HepG2 (cell line): ENCODE measurements at regions not wholly inside any gene's neighbourhood (a gene's known extent, or its start where the extent isn't known, plus 50 kb on each side); places are given as distances from the start of the nearest gene placed in this dataset.

Experiments
- ATAC-seq: fragments of 200-7000 bp; cut with Tn5 transposase; 3 replicates; pipeline ENCODE4 v1.9.1; 2020; ENCODE audit warnings: mild to moderate bottlenecking, moderate library complexity
- BruUV-seq: library from RNA; stranded (reverse); fragments of 400-500 nt; replicated peaks from 2 replicates; lab custom pipeline; 2021; lab: Mats Ljungman, UMichigan
- CTCF ChIA-PET: fragments of 300-600 bp; formaldehyde crosslinking; extraction: SDS; loops from one replicate; lab custom pipeline; 2021; ENCODE audit warnings: low total read pairs, inconsistent platforms, low intra/inter-chr PET ratio; lab: Yijun Ruan, JAX
- POLR2A ChIA-PET: fragments of 350-600 bp; sonication (Branson Sonifier 250); formaldehyde crosslinking; loops from one replicate; lab custom pipeline; 2020; ENCODE audit warnings: antibody characterized with exemption, inconsistent platforms; lab: Yijun Ruan, JAX
- DNase-seq: peaks from one replicate; pipeline ENCODE4 v3.0.0-alpha.2; 2015; ENCODE audit warnings: low spot score
- FAIRE-seq: peaks from 3 replicates; lab custom pipeline; 2011; peaks lifted over from hg19 to GRCh38; lab: Jason Lieb, UNC
- H2AFZ ChIP-seq: one replicate; pipeline ENCODE4 v1.6.1; 2011; ENCODE audit warnings: low read length, inconsistent platforms
- H3K27ac ChIP-seq: fragments of 300-600 bp; 3 replicates; pipeline ENCODE4 v1.8.0; 2011; ENCODE audit warnings: mixed run types, mild to moderate bottlenecking, mixed read lengths, low read length, inconsistent platforms; ENCODE audit not compliant: insufficient read depth; ENCODE audit errors: extremely low read length
- H3K27me3 ChIP-seq, 2 experiments: fragments of 200-600 bp in 1 of 2; 2 replicates in 1 of 2; 3 replicates in 1 of 2; pipeline versions ENCODE4 v1.6.0 to v1.8.0; 2011; ENCODE audit warnings: low read length in 2 of 2, mild to moderate bottlenecking in 2 of 2, moderate library complexity in 2 of 2, inconsistent platforms in 1 of 2; ENCODE audit not compliant: insufficient read depth in 2 of 2, control insufficient read depth in 1 of 2
- H3K36me3 ChIP-seq, 2 experiments: fragments of 200-600 bp in 1 of 2; replicated peaks in 1 of 2; 2 replicates in 1 of 2; 3 replicates in 1 of 2; pipeline versions ENCODE4 v1.5.1 to v1.8.0; 2011; ENCODE audit warnings: low read length in 2 of 2, inconsistent platforms in 1 of 2; ENCODE audit not compliant: insufficient read depth in 2 of 2, control insufficient read depth in 1 of 2
- H3K4me1 ChIP-seq: 2 replicates; pipeline ENCODE4 v1.5.1; 2012; ENCODE audit warnings: low read length, inconsistent platforms; ENCODE audit not compliant: insufficient read depth
- H3K4me2 ChIP-seq: 2 replicates; pipeline ENCODE4 v1.6.0; 2011; ENCODE audit warnings: low read depth, low read length, inconsistent platforms
- H3K4me3 ChIP-seq, 3 experiments: fragments of 200-600 bp in 1 of 3; sonication (generic), shearing (Covaris generic) in 1 of 3; replicated peaks in 1 of 3; 2 replicates each; pipeline ENCODE4 v1.5.1; 2011 to 2016; ENCODE audit warnings: low read length in 3 of 3, inconsistent platforms in 2 of 3, low read depth in 2 of 3, mild to moderate bottlenecking in 2 of 3, control low read depth in 1 of 3, mixed read lengths in 1 of 3; ENCODE audit not compliant: insufficient read depth in 1 of 3
- H3K79me2 ChIP-seq: one replicate; pipeline ENCODE4 v1.6.1; 2011; ENCODE audit warnings: low read length, inconsistent platforms; ENCODE audit not compliant: insufficient read depth
- H3K9ac ChIP-seq: 2 replicates; pipeline ENCODE4 v1.6.0; 2011; ENCODE audit warnings: mild to moderate bottlenecking, low read depth, low read length, inconsistent platforms; ENCODE audit not compliant: insufficient read depth
- H3K9me3 ChIP-seq: 2 replicates; pipeline ENCODE4 v1.5.1; 2012; ENCODE audit warnings: mild to moderate bottlenecking, low read length
- H4K20me1 ChIP-seq: 2 replicates; pipeline ENCODE4 v1.6.0; 2011; ENCODE audit warnings: inconsistent platforms, mild to moderate bottlenecking, low read length, moderate library complexity; ENCODE audit not compliant: insufficient read depth
- ATF7-NPFF ChIP-seq: sonication (generic); formaldehyde crosslinking; IDR thresholded peaks from 2 replicates; pipeline ENCODE4 v1.8.1; 2023; ENCODE audit warnings: mild to moderate bottlenecking, low read depth, missing genetic modification reagents, moderate library complexity
- DMAP1 ChIP-seq: IDR thresholded peaks from 2 replicates; pipeline ENCODE4 v1.6.1; 2016
- MED1 ChIP-seq: sonication (generic); formaldehyde crosslinking; IDR thresholded peaks from 2 replicates; pipeline ENCODE4 v1.4.0; 2020; ENCODE audit warnings: missing genetic modification reagents
- NR2F2 ChIP-seq: IDR thresholded peaks from 2 replicates; pipeline ENCODE4 v1.6.1; 2012; ENCODE audit warnings: low read depth, inconsistent platforms, borderline replicate concordance
- WGBS: methylation state at CpG from one replicate; pipeline ENCODE4 v1.1.6; 2017; ENCODE audit warnings: low lambda C conversion rate; 5-methylcytosine and 5-hydroxymethylcytosine counted together
- in situ Hi-C: cut with HindIII; loops from 2 replicates; pipeline ENCODE4 v1.10.0; 2017; ENCODE audit warnings: low pct_unique_long_range_greater_than_20kb; ENCODE audit not compliant: extremely low pct_ligation_motif_present
- intact Hi-C: fragments of 100-400 bp; cut with micrococcal nuclease; formaldehyde crosslinking; loops from one replicate; pipeline ENCODE4 v1.10.0; 2022; ENCODE audit not compliant: unreplicated experiment
- TF ChIP-seq, protein P1 (sequence below): IDR thresholded peaks from 2 replicates; pipeline ENCODE4 v1.4.0; 2020; ENCODE audit warnings: mild to moderate bottlenecking, missing genetic modification reagents
- TF ChIP-seq, protein P2 (sequence below): sonication (generic); formaldehyde crosslinking; IDR thresholded peaks from 2 replicates; pipeline ENCODE4 v1.4.0; 2020; ENCODE audit warnings: missing genetic modification reagents
- TF ChIP-seq, protein P3 (sequence below): sonication (generic); formaldehyde crosslinking; IDR thresholded peaks from 2 replicates; pipeline ENCODE4 v1.4.0; 2020; ENCODE audit warnings: missing genetic modification reagents

DNA sequence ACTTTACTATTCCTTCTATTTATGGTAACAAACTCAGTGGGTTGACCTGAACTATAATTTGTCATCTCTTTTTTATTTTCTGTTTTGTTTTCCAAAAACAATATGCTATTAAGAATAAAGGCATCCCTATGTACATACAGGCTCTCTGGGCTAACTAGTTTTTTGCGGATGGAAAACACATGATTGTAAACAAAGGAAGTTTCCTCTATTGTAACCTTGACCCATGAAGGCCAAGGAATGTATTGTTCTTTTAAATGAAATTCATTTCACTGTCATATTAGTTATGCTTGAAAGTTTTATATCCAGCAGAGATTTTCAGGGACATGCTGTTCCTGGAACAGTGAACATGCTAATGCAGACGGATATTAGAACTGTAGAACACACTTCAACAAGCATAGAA lies 705.0 kb upstream of the SEL1L start:
- H3K4me3 ChIP-seq, result no peak overlapping the region
- H3K27ac ChIP-seq, result no peak overlapping the region
- H3K4me1 ChIP-seq, result no peaks in the 10 kb centered on the region
- ATAC-seq (no peak), DNase-seq (no peak), FAIRE-seq (no peak)
- in situ Hi-C loops, result no loop called here
- H3K27me3 ChIP-seq, result no peaks in the 10 kb centered on the region
- intact Hi-C loops, result no loop called here
- H4K20me1 ChIP-seq, result no peaks in the 10 kb centered on the region
- no peaks in the 10 kb centered on the region for H3K79me2 ChIP-seq
- H3K9ac ChIP-seq, result no peak overlapping the region
- ChIA-PET POLR2A (no interaction called here), CTCF (no interaction called here)
- BruUV-seq, result no TSS peak
- 2% methylated on average over 2 of the region's 2 CpGs for WGBS
- no peaks in the 10 kb centered on the region for H3K36me3 ChIP-seq
- no peak overlapping the region for H2AFZ ChIP-seq
- no peak overlapping the region for H3K4me2 ChIP-seq
- no peak for TF ChIP-seq NR2F2
- peaks cover 93% of the 10 kb centered on the region for H3K9me3 ChIP-seq

DNA sequence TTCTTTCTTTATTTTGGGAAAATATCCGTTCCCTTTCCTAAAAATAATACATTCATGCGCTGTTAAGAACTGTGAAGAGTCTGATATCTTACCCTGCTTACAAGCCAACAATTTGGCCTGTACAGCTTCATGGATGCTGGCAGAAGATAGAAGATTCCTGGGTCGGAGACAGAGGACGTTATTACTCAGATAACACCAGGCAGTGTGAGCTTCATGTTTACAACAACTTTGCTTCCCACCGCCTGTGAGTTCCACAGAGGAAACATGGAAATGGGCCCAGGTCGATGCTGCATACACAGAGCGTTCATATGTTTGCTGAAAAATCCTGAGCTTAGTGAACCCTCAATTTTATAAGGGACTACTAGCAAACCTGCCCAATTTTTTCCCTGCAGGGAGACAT lies 705.6 kb upstream of the SEL1L start:
- FAIRE-seq, result no peak
- POLR2A ChIA-PET, result no interaction called here
- no peak overlapping the region for H3K27ac ChIP-seq
- in situ Hi-C loops (no loop called here), intact Hi-C loops (no loop called here)
- no peak for ATAC-seq
- H3K36me3 ChIP-seq, result no peaks in the 10 kb centered on the region
- no peak overlapping the region for H2AFZ ChIP-seq
- 2% methylated on average over 7 of the region's 7 CpGs for WGBS
- no peaks in the 10 kb centered on the region for H3K79me2 ChIP-seq
- no peak overlapping the region for H3K4me3 ChIP-seq
- CTCF ChIA-PET, result no interaction called here
- no TSS peak for BruUV-seq
- H3K4me1 ChIP-seq, result no peaks in the 10 kb centered on the region
- TF ChIP-seq, protein P1, sequence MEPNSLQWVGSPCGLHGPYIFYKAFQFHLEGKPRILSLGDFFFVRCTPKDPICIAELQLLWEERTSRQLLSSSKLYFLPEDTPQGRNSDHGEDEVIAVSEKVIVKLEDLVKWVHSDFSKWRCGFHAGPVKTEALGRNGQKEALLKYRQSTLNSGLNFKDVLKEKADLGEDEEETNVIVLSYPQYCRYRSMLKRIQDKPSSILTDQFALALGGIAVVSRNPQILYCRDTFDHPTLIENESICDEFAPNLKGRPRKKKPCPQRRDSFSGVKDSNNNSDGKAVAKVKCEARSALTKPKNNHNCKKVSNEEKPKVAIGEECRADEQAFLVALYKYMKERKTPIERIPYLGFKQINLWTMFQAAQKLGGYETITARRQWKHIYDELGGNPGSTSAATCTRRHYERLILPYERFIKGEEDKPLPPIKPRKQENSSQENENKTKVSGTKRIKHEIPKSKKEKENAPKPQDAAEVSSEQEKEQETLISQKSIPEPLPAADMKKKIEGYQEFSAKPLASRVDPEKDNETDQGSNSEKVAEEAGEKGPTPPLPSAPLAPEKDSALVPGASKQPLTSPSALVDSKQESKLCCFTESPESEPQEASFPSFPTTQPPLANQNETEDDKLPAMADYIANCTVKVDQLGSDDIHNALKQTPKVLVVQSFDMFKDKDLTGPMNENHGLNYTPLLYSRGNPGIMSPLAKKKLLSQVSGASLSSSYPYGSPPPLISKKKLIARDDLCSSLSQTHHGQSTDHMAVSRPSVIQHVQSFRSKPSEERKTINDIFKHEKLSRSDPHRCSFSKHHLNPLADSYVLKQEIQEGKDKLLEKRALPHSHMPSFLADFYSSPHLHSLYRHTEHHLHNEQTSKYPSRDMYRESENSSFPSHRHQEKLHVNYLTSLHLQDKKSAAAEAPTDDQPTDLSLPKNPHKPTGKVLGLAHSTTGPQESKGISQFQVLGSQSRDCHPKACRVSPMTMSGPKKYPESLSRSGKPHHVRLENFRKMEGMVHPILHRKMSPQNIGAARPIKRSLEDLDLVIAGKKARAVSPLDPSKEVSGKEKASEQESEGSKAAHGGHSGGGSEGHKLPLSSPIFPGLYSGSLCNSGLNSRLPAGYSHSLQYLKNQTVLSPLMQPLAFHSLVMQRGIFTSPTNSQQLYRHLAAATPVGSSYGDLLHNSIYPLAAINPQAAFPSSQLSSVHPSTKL (CRISPR knock-in tag), result no peak
- TF ChIP-seq MED1 (CRISPR knock-in tag) (no peak), DMAP1 (CRISPR knock-in tag) (no peak), ATF7-NPFF (no peak)
- TF ChIP-seq, protein P2, sequence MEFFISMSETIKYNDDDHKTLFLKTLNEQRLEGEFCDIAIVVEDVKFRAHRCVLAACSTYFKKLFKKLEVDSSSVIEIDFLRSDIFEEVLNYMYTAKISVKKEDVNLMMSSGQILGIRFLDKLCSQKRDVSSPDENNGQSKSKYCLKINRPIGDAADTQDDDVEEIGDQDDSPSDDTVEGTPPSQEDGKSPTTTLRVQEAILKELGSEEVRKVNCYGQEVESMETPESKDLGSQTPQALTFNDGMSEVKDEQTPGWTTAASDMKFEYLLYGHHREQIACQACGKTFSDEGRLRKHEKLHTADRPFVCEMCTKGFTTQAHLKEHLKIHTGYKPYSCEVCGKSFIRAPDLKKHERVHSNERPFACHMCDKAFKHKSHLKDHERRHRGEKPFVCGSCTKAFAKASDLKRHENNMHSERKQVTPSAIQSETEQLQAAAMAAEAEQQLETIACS (CRISPR knock-in tag), result no peak
- TF ChIP-seq, protein P3, sequence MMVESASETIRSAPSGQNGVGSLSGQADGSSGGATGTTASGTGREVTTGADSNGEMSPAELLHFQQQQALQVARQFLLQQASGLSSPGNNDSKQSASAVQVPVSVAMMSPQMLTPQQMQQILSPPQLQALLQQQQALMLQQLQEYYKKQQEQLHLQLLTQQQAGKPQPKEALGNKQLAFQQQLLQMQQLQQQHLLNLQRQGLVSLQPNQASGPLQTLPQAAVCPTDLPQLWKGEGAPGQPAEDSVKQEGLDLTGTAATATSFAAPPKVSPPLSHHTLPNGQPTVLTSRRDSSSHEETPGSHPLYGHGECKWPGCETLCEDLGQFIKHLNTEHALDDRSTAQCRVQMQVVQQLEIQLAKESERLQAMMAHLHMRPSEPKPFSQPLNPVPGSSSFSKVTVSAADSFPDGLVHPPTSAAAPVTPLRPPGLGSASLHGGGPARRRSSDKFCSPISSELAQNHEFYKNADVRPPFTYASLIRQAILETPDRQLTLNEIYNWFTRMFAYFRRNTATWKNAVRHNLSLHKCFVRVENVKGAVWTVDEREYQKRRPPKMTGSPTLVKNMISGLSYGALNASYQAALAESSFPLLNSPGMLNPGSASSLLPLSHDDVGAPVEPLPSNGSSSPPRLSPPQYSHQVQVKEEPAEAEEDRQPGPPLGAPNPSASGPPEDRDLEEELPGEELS (CRISPR knock-in tag), result no peak
- no peaks in the 10 kb centered on the region for H4K20me1 ChIP-seq
- no peak overlapping the region for H3K4me2 ChIP-seq
- no peaks in the 10 kb centered on the region for H3K27me3 ChIP-seq
- H3K9me3 ChIP-seq, result peaks cover 92% of the 10 kb centered on the region
- H3K9ac ChIP-seq, result no peak overlapping the region
- DNase-seq, result no peak
